HG03354 (cell line): ENCODE measurements at regions not wholly inside any gene's neighbourhood (a gene's known extent, or its start where the extent isn't known, plus 50 kb on each side); places are given as distances from the start of the nearest gene placed in this dataset.

ENCODE experiments used
- ATAC-seq: cut with Tn5 transposase; IDR thresholded peaks from one replicate; pipeline ENCODE4 v1.9.1; 2021; ENCODE audit warnings: mild to moderate bottlenecking; ENCODE audit not compliant: unreplicated experiment, poor library complexity, severe bottlenecking

DNA sequence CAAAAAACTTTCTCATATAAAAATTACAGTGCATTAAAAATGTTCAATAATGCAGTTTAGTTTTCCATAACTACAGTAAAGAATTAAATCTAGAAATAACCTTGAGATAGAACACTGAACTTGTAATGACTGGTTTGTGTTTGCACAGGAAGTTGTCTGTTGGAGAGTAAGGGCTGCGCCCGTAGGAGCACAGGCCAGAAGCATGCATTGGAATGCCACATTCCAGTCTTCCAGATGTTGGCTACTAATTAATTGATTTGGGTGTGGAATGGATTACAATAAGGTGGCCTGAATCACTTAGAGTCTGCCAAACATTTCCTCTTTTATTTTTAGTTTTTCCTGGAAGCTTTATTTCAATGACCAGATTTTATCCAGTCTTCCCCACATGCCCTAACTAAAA lies 582.6 kb upstream of the MMS22L start:
- ATAC-seq = no peak

DNA sequence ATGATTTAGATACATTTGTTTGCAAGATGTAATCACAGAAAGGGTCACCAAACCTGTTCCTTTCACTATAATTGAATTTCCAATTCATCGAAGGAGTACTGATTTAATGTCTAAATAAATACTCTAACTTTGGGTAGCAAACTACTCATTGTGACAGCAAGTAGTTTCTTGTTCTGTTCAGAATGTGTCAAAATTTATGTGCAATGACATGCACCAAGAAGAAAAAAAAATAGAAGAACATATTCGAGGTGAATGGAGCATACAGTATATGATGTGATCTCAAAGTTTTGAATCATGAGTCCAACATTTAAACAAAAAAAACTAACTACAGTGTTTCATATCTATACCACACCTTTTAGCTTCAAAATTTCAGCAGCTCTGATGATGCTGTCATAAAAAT lies 583.6 kb upstream of the MMS22L start:
- no peak for ATAC-seq

DNA sequence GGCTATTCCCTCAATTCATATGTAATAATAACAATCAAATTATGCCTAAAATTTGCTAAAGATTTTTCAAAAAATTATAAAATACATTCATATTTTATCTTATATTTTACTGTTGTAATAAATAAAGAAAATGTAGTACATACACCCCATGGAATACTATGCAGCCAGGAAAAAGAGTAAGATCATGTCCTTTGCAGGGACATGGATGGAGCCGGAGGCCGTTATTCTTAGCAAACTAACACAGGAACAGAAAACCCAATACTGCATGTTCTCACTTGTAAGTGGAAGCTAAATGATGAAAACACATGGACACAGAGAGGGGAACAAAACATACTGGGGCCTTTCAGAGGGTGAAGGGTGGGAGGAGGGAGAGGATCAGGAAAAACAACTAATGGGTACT lies 584.2 kb upstream of the MMS22L start:
- ATAC-seq = no peak

DNA sequence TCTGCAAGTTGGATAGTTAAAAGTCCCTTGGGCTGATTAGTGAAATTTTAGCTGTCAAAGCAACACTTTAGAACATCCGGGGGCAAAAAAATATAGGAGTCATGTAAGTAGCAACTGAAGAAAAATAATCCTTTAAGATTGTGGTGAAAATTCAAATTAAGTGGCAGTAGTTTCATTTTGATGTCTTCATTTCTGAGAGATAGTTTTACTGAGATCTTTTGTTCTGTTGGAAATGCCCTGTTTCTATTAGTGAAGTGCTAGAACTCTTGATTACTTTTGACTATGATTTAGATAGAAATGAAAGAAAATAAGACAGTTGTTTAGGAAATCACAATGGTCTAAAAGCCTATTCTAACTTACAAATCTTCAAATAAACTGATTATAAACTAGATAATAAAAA lies 587.3 kb upstream of the MMS22L start:
- ATAC-seq = no peak

DNA sequence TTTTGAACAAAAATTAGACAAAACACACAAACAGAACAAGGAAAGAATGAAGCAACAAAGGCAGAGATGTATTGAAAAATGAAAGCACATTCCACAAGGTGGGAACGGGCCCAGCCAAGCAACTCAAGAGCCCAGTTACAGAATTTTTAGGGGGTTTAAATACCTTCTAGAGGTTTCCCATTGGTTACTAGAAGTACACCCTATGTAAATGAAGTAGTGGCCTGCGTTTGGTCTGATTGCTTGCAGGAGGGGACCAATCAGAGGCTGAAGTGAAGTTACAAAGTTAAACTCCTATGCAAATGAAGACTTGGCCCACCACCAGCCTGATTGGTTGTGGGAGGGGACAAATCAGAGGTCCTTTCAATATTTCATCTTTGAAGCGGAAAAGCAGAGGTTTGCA lies 593.7 kb upstream of the MMS22L start:
- ATAC-seq = no peak

DNA sequence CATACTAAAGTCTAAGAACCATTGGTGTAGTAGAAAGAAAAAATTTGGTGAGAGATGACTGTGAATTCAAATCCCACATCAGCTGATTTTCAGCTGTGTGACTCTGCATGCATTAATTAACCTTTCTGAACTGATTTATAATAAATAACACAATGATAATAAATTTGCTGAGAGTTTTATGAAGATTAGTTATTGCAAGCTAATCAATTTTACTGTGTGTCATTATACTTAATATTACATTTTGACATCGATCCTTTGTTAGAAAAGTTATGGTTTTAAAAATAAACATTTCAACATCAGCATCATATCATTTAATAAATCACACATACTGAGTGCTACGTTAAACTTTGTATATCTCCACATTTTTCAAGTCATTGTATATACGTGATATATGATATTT lies 599.7 kb upstream of the MMS22L start:
- no peak for ATAC-seq

DNA sequence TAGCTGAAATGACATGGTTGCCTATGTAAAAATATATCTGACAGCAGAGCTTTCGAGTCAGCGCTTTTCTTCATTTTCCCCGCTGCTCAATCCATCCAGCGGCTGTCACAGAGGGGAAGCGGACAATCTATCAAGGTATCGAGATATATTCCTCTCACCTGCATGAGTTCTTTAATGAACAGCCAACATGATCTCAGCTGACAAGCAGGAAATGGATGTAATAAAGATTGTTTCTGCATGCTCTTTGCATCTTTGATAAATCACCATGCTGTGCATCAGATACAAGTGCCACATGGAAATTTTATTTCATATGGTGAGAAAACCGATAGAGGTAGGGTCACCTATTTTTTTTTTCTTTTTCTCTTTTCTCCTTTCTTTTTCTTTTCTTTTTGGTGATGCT lies 602.3 kb upstream of the MMS22L start:
- no peak for ATAC-seq

DNA sequence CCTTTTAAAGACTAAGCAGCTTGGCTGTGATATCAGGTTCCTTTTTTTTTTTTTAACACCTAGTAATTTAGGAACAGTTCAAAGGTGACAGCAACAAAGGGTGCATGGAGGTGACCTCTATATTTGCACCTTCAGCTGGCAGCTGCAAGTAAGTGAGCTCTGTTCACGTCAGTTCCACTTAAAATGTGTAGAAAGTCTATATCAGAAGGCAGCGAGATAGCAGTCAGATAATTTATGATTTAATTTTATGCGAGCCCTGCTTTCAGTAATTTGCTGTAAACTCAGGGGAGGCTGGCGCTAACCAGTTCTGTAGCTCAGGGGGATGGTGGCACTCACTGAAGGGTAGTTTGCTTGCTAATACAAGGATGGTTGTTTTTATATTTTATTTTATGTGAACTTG lies 602.8 kb upstream of the MMS22L start:
- no peak for ATAC-seq

DNA sequence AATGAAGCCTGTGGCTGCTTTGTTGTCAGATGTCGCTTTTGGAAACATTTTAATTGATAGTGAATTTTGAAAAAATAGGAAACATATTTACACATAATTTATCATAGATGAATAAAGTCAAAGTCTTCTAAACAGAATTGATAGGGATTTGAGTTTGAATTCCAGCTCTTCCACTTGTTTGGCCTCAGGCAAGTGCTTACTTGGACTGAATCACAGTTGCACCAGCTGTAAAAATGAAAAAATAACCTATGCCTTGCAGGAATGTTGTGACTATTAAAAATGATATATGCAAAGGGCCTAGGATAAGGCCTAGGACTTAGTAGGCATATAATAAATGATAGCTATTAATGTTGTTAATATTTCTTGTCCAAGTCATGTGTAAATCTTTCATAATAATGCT lies 618.5 kb upstream of the MMS22L start:
- no peak for ATAC-seq

DNA sequence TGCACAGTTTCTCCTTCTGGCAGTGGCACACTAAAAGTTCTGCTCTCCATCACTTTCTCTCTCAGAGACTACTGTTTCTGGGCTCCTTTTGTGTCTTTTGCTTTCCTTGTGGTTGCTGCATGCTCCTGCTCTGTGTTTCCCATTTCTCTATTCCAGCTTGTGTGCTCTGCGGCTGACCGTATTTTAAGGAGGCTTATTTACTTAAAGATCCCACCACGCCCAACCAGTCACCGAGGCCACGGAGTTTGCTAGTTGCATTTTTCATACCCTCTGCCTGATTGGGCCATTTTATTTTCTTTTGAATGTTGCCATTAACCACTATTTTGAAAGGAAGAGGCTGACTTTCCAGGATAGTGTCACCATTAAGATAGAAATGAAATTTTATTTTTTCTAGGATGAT lies 626.4 kb upstream of the MMS22L start:
- no peak for ATAC-seq

DNA sequence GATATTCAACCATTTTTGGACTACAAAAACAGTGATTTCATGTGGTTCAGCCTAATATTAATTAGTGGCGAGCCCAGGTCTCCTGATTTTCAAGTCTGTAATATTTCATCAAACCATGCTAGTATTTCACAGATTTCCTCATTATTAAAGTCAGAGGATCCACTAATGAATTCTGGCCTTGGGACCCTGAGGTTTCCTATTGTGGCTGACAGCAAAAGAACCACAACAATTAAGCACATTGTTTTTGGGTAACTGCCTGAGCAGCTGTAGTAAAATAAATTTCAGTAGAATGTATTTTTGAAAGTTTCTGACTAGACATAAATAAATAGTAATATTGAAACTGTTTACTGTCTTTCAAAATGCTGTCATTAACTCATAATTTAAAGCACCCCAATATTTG lies 630.7 kb upstream of the MMS22L start:
- ATAC-seq = no peak

DNA sequence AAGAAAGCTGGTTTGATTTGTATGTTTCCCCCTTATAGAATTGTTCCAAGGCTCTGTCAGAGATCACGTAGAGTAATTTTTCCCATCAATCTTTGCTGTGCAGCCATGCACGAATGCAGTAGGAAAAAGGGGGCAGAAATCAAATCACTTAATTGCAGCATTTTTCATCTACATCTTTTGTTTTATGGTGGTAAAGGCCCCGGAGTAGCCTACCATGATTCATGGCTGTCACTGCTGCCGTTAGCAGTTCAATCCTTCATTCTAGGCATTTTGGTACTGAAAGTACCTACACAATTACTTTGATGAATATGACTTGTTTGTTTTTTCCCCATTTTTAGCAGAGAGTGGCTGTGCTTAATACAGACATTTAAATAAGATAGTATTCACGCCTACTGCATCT lies 631.9 kb upstream of the MMS22L start:
- ATAC-seq = no peak

DNA sequence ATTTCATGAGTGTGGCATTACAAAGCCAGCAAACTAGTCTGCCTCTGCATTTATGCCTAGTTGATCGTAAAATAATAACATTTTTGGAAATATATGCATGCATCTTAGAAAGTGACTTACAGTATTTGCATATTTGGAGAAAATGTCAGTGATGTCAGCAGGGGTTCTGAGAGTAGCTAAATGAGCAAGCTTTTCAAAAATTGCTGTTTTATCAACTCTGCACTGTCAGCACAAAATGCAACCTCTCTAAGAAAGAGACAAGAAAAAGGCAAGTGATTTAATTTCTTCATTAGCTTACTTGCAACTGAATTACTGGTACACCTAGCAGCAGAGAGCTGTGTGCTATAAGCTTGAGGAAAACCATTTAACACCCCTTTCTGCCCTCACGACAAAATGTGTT lies 632.5 kb upstream of the MMS22L start:
- ATAC-seq = no peak

DNA sequence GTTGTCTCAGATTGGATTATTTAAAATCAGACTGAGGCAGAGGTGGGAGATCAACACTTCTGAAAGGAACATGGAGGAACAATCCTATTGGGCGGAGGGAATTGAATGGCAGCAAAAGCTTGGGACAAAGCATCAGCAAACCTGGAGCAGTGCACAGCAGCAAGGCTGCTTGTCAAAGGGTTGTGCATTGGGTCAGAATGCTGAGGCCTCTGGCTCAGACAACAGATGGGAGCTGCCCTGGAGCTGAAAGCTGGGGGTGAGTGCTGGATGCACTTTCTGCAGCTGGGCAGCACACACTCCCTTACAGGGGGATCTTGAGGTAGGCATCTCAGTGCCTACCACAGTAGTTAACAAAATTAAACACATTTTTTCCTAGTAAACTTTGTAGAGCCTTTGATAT lies 634.4 kb upstream of the MMS22L start:
- ATAC-seq = no peak

DNA sequence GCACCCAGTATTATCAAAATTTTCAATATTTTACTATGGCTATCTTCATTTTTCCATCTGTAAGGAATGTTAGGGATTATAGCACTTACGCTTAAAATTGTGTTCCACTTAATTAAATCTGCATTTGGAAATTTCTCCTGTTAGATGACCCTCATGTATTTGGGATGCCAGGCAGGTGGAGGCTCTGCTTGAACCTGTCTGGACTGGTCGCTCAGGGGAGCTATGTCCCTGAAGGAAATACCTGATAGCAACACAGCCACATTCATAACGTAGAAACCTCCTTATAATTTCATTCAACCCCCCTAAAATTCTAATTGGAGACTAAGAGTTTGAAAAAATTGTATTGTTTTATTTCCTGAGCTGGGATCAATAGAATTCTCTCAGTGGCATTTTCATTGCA lies 636.0 kb upstream of the MMS22L start:
- no peak for ATAC-seq

DNA sequence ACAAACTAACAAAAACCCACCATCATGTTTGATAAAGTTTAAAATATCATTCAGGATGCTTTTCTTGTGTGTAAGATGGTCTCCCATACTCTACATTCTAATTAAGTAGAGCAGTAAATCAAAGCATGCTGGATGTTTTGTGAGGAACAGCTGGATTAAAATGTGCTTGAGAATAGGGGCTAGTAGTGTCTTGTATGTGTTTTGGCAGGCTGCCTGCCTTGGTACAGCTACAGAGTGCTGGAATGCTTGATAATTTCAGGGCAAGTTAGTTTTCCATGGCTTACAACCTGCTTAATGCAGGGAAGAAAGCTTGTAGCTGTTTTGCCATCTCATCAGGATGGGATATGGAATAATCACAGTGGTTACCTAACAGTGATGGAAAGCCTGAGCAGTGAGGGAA lies 636.6 kb upstream of the MMS22L start:
- ATAC-seq = no peak

DNA sequence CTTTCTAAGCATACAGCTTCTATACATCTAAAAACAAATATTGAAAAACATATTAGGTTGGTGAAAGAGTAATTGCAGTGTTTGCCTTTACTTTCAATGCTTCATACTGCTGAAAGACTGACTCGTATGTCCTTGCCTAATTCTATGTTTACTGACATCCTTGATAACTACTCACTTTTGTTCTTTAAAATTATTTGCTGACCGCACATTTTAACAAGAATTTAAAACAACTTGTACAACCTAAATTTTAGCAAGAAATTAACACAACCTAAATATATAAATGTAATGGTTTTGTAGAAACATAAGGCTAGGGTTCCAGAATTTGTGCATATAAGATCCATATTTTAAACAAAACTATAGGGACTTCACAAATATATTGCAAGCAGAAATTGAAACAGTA lies 640.2 kb upstream of the MMS22L start:
- no peak for ATAC-seq

DNA sequence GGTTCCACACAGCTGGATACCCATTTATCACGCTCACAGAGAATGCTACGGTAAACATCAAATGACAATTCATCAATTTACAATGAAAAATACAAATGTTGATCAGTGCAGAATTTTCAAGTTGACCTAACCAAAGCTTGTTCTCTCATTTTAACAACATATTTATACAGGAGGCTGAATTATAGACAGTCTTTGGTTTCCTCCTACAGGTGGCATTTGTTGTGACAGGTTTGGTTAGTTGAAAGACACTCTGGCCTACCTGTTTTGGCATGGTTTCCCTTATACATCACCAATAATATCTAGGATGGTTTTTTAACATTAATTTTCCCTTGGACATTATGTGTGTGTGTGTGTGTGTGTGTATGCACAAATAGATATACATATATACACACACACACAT lies 642.5 kb upstream of the MMS22L start:
- ATAC-seq = no peak

DNA sequence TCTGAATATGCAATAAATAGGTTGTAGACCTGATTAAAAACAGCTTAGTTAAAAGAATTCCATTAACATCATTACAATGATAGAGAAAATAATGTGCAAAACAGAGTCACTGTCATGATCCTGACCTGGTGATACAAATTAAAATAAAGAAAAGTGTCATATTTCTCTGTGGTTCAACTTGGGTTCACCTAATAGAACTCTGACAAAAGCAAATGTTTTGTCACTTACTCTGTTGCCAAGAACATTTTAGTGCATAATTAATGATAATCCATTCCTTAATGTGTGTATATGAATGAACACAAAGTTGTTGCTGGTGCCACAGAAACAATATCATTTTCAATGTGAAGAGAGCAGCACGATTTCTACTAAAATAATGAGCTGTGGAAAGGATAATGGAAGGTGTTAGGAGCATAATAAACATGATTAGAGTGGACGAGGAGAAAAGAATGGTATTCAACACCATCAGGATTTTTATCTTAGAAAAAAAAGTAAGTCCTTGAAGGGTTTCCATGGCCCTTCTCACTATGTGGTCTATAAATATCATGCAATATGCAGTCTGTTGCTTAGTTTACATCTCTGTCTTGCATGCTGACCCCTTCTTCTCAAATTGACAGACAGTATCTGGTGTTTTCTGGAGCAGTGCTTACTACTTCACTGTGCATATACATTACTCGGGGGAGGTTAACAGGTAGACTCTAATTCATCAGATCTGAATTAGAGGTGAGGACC lies 656.6 kb upstream of the MMS22L start:
- no peak for ATAC-seq

DNA sequence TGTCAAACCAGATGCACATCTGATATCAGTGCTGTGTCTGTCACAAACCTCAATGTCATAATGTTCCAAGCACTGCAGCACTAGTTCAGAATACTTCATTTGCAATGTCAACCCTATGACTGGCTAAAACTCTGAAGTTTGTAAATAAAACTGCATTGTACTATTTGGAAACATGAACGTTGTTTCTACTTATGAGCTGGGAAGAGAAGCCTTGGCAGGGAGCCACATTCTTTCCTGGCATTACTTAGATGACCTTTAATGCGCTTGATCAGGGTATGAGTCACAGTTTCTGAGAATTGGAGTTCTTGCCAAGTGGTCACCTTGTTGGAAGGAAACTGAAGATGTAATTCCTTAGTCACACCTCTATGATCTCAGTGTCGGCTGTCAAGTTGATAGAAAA lies 664.8 kb upstream of the MMS22L start:
- ATAC-seq = no peak

DNA sequence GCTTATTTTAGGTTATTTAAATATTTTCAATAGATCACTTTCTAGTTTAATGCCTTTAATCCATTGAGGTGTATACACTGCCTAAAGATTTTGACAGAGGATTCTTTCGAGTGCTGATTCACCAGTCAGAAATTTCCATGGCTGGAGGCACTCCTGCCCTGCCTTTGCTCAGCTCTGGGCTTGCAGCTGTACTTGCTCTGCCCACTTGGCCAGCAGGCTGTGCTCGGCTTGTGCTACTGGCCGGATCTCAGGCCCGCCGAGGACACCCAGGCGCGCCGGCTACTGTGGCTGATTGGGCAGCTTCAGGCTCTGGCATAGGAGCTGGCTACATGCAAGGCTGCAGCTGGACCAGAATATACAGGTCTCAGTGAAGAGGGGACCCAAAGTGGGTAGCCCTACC lies 675.1 kb upstream of the MMS22L start:
- ATAC-seq = no peak

DNA sequence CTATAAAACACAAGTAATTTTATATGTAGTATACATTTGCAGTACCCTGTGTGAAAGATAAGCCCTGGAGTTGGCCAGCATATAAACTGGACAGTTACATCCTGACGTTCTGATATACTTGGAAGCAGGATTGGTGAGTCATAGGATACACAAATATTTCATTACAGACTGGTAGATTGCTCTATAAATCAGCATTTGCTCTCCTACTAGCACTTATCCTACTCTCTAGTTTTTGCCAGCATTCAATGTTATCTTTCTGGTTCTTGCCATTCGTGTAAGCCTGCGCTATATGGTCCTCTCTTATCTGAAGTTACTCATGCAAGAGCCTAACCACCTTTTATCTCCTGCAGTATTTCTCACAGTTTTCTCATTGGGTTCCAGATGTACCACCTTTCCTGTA lies 680.2 kb upstream of the MMS22L start:
- ATAC-seq = no peak
